ENCODE measurements at regions not wholly inside any gene's neighbourhood (a gene's known extent, or its start where the extent isn't known, plus 50 kb on each side); places are given as distances from the start of the nearest gene placed in this dataset.
"Not testable (repeated sequence)": the region's sequence is repeated elsewhere in the genome, so short reads cannot be mapped to it uniquely, and the experiment has no call there.

DNA sequence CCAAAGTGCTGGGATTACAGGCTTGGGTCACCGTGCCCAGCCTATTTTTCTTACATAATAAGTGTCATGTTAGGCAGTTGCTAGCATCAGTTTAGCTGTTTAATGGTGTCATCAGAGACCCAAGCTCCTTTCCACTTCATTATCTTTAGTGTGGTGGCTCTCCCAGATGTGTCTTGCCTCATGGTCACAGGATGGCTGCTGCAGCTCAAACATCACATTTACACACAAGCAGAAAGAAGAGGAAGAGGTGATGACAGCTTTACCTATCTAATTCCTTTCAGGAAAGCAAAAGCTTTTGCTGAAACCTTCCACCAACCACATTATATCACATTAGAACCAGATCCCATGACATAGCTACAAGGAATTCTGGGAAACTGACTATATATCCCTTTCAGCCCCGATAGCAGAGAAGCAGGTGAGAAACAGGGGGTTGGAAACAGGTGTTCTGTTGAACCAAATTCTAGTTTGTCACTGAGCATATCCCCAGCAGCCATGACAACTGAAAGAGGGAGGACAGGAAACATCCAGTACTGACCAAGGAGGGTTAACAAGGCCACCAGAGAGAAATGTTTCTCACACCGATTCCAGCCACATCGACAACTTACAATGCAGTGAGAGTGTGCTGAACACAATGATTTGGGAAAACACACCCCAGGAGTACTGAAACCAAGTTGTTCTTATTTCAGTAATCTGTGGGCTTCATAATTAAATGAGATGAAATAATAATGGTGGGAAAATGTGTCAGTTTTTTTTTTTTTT is 617.0 kb downstream of the UQCRFS1 start:
- DNase-seq (ENCODE audit: low spot score), result no peak

DNA sequence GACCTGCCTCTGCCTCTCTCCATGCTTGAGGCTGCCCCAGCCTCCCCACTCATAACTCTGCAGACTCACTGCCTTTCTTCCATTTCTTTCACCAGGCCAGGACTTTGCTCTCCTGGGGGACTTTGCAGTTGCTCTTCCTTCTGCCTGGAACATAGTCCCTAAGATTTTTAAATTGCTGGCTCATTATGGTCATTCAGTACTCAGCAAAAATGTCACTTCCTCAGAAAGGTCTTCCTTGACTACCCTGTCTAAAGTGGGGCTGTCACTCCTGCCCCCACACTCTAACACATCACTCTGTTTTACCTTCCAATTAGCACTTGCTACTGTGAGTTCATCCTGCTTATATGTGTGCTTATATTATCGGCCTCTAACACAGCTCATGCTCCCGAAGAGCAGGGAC is 618.2 kb downstream of the UQCRFS1 start:
- DNase-seq (ENCODE audit: low spot score), result no peak

DNA sequence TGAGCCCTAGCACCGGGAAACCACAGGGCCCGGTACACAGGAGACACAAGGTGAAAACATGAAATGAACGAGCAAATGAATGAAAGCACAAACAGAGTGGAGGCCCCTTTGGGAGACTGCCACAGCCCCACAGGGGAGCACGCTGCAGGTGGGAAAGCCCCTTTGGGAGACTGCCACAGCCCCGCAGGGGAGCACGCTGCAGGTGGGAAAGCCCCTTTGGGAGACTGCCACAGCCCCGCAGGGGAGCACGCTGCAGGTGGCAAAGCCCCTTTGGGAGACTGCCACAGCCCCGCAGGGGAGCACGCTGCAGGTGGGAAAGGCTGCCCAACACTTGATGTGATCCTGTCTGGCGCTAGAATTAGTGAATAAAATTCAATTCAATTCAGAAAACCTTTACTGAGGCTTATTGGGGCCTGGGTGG is 623.0 kb downstream of the UQCRFS1 start:
- not testable (repeated sequence) for DNase-seq (ENCODE audit: low spot score)

DNA sequence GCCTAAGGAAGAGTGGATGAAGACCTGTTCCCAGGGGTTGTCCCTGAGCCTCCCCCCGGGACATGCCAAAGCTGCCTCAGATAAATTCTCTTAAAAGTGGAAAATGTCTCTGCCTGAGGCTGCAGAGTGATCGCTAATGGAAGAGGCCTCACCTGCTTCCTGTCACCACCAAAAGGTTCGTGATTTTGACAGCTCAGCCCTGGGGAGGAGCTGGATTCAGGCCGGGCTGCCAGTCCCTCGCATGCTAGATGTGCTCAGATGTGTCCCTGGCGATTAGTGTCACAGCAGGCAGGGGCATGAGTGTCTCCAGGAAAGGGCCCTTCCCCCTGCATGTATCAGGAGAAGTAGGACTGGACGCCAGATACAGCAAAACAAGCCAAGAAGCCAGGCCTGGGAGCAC is 626.5 kb downstream of the UQCRFS1 start:
- DNase-seq (ENCODE audit: low spot score), result no peak

DNA sequence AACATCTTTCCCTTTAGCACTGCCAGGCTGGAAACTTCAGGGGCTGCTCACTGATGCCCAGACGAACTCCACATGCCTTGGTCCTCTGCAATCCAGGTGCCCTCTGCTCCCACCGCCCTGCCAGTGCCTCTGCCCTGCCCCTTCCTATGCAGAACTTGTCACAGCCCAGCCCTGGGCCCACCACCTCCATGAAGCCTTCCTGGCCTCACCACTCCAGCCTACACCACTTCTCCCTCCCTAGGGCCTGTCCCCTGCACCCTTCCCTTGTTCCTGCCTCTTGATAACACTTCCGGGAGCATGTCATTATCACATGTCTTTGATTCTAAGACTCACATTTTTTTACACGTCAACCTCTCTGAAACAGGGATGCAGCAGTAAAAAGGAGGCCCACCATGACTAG is 627.2 kb downstream of the UQCRFS1 start:
- no peak for DNase-seq (ENCODE audit: low spot score)

DNA sequence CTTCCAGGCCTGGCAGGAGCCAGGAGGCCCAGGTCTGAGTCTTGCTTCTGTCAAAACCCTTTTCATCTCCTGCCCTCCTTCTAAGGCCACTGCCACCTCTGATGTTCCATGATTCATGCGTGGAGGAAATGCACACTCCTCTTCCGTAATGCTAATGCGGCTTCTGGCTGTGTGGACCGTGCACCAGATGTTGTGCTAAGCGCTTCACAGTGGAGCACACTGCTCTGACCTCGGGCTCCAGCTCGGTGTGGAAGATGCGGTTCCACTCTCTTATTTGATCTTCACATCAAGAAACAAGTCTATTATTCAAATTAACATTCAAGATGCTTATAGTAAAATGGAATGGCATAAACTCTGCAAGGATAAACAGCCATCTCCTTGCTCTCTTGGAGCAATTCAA is 629.2 kb downstream of the UQCRFS1 start:
- DNase-seq (ENCODE audit: low spot score), result no peak

DNA sequence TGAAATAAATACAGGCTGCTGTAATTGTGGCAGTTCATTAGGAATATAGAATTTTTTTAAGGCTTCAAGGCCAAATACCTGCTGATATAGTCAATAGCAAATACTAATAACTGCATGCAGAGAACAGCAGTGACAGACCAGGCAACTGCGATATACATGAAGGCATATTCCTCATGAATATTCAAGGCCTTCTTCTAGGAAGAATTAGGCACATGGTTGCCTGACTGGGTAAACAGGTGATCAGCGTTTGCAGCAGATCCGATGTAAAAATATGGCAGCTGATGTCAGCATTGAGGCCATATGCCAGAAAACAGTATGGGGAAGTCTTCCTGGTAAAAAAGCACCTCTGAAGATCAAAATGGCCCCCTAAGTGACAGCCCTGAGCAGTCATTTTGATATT is 629.7 kb downstream of the UQCRFS1 start:
- DNase-seq (ENCODE audit: low spot score), result no peak

DNA sequence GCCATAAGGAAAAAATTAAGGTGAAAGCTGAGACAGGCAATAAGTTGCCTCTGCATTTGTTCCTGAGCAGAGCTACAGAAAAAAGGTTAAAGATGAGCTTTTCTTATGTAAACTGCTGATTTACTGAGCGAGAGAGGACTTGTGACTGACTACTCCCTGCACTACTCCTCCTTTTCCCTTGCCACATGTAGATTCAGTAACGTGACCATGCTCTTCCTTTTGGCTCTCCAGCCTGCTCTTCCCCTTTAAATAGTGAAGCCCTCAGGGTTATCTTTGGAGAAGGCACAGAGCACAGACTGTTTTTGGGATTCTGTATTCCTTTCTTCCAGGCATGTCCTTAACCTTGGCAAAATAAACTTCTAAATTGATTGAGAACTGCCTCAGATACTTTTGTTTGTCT is 630.2 kb downstream of the UQCRFS1 start:
- DNase-seq (ENCODE audit: low spot score), result no peak

DNA sequence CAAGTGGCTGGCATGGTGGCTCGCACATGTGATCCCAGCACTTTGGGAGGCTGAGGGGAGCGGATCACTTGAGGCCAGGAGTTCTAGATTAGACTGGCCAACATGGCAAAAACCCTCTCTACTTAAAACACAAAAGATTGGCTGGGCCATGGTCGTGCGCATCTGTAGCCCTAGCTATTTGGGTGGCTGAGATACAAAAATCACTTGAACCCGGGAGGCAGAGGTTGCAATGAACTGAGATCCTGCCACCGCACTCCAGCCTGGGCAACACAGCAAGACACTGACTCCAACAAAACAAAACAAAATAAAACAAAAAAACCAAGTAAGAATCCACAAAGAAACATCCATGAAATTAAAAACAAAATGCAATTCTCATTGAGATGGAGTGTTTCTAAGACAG is 630.6 kb downstream of the UQCRFS1 start:
- DNase-seq (ENCODE audit: low spot score), result no peak

DNA sequence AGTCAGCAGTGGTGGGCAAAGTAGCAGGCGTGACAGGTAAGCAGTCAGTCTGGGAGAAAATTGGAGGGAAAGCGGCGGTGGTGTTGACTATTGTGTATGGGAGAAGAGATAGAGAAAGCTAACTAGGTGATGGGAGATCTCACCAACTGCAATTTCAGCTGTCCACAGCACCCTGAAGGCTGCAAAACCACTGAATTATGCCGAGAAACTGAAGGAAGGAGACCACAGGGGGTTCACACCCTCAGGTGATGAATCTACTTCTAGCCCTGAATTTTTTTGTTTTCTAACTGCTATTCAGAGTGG is 631.5 kb downstream of the UQCRFS1 start:
- DNase-seq (ENCODE audit: low spot score), result no peak

DNA sequence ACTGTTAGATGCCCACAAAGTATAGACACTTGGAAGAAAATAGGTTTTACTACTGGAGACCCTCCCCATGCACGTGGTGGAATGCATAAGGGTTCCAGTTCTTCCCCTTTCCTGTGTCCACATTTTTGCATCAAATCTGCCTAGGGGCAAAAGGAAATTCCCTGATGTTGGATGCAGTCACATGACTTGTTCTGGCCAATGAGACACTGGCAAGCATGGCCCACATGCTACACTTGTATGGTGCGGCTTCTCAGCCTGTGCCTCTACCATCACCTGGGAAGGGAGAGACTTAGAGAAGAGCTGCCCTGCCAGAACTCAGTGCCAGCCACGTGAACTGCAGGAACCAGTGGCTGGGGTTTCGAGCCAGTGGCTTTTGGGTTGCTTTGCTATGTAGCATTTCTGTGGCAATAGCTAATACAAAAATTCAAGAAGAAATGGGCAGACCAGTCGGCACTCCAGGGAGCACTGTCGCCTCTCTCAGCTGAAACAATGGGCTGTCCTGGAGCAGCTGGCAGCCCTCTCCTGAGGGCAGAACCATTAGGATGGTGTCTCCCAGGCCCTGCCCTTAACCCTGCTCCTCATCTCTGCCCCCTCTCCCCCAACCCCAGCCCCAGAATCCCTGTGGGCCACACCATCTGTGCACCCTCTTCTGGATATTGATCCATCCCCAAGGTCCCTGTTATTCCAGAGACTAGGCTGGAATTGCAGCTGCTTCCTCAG is 634.0 kb downstream of the UQCRFS1 start:
- no peak for DNase-seq (ENCODE audit: low spot score)

DNA sequence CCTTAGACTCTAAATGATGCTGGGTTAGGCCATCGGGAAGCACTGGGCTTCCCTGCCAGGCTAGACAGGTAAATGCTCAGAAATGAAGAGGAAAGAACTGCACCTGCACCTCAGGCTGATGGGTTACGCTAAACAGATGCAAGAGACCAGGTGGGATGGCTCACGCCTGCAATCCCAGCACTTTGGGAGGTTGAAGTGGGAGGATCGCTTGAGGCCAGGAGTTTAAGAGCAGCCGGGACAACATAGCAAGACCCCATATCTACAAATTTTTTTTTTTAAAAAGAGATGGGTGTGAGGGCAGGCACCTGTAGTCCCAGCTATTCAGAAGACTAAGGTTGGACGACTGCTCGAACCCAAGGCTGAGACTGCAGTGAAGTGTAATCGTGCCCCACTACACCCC is 634.7 kb downstream of the UQCRFS1 start:
- no peak for DNase-seq (ENCODE audit: low spot score)

DNA sequence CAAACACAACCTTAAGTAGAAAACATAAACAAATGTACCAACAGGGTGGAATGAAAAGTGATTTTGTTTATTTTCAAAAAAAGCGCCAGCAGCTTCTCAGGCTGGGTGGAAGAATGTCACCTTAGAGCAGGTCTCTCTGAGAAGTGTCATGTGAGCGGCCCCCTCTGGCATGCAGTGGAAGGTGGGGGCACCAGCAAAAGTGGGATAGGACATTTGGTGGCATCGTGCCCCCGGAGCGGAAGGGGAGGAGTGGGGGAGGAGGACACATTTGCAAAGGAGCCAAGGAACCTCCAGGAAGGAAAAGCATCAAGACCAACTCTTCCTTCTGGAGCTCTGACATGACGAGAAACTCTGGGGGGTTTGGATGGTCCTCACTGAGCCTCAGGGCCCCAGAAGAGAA is 635.3 kb downstream of the UQCRFS1 start:
- DNase-seq (ENCODE audit: low spot score), result no peak

DNA sequence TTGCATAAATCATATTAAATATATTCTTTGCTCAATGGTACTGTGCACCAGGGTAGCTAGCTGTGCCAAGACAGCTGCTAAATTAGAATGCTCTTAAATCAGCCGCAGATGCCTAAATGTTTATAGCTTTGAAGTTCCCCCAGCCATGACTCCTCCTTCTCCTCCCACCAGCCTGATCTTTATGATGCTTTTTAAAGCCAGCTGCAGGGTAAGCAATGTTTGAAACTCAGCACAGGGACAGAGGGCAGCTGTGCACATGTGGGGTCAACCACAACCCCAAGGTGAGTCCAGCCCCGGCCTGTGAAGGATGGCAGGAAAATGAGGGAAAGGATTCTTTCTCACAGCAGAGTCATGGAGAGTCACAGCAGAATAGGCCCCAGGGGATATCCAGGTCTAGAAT is 635.7 kb downstream of the UQCRFS1 start:
- DNase-seq (ENCODE audit: low spot score), result no peak

DNA sequence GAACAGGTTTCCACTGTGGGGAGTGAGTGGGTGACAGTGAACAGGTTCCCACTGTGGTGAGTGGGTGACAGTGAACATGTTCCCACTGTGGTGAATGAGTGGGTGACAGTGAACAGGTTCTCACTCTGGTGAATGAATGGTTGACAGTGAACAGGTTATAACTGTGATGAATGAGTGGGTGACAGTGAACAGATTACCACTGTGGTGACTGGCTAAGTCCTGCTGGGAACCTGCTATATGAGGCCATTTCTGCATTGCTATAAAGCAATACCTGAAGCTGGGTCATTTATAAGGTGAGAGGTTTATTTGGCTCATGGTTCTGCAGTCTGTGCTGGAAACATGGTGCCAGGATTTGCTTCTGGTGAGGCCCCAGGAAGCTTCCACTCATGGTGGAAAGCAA is 637.1 kb downstream of the UQCRFS1 start:
- no peak for DNase-seq (ENCODE audit: low spot score)

DNA sequence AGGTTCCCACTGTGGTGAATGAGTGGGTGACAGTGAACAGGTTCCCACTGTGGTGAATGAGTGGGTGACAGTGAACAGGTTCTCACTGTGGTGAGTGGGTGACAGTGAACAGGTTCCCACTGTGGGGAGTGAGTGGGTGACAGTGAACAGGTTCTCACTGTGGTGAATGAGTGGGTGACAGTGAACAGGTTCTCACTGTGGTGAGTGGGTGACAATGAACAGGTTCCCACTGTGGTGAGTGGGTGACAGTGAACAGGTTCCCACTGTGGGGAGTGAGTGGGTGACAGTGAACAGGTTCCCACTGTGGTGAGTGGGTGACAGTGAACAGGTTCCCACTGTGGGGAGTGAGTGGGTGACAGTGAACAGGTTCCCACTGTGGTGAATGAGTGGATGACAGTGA is 637.6 kb downstream of the UQCRFS1 start:
- DNase-seq (ENCODE audit: low spot score), result not testable (repeated sequence)

DNA sequence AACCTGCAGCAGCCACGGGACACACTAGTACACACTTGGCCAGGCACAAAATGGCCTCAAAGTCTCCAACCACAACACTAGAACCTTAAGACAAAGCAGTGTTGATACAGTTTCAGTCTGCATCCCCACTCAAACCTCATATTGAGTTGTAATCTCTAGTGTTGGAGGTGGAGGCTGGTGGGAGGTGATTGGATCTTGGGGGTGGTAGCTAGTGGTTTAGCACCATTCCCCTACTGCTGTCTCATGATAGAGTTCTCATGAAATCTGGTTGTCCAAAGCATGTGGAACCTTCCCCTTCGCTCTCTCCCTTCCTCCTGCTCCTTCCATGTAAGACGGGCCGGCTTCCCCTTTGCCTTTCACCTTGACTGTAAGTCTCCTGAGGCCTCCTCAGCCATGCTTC is 638.7 kb downstream of the UQCRFS1 start:
- no peak for DNase-seq (ENCODE audit: low spot score)

DNA sequence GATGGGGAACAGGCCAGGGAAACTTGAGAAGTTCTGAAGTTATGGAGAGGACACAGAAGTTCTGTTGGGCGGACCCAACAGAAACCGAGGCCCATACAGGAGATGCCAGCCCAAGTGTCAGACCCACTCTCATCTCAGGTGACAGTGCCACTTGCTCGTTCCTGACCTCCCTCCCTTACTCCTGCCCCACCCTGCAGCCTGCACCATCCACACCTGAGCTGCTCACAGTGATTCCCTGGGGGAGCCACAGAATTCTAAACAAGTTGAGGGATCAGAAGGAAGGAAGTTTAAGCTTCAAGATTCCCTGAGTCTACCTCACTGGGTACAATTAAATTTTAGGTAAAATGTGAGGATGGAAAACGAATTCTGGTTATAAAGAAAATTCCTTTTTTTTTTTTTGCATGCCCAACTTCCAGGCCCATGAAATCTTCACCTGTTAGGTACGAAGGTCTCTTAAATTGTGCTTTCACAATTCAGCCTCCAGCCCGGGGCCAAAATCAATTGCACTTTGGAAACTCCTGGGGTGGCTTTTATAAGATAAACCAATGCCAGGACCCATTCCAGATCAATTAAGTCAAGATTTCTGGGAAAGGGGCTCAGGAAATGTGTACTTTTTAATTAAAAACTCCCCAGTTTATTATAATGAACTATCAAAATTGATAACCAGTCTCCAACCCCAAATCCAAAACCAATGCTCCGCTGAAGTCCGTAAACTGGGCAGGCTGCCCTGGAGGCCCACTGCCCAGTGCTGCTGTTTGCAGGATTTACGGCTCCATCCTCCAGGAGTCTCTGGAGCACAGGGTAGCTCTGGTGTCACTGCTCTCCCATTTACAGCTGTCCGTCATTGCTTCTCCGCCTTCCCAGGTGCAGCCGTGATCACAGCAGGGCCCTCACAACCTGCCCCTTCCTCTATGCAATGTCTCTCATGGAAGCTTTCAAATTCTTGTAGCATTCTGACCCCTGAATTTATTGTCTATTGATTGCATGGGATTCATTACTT is 643.5 kb downstream of the UQCRFS1 start:
- DNase-seq (ENCODE audit: low spot score), result no peak

DNA sequence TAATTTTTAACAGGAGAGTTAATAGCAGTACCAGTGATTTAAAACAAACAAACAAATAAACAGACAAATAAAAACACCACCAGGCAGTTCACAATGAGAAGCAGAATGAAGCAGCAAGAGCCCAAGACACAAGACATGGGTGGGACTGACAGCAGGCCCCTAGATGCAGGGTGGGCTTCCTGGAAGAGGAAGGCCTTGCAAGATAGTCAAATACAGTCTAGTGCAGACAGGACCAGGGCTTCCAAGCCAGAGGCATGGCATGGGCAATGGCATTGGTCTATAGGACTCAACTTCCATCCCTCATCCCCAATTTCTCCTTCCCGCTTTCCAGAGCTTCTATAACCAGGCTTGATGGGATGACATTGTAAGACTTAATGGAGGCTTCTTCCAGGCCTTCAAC is 645.1 kb downstream of the UQCRFS1 start:
- DNase-seq (ENCODE audit: low spot score), result no peak

DNA sequence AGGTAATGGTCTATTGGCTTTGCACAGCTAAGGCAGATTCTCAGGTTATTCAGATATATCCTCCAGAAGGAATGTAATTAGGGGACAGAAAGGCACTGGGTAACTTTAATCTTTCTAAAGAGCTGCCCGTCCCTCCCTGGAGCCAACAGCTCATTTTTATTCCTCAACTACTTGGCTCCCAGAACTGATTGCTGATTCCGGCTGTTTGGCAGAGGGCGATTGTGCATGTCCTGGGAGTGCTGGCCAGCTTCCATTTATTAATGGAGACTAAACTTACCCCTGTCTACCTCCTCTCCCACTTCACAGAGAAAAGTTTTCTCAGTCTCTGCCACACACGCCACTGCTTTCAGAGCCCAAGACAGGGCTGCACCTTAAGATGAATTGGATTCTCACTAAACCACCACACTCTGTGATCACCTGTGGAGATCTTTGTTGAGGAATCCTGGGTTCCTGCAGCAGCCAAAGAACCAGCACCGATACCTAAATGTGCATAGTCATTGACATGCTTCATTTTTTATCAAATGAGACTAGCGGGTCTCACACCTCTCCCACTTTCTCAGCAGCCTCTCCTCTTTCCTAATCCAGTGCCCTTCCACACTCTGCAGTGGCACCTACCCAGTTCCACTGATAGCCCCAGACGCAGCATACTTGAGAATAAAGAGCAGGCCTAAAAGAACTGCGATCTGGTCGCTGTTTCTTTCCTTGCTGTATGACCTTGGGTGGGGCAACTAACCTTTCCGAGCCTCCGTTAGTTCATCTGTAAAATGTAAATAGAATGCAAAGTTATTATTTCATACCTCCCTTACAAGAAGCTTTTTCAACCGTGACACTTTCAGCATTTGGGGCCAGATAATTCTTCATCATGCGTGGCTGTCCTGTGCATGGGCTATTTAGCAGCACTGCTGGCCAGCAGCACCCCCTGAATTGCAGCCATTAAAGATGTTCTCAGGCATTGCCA is 648.7 kb downstream of the UQCRFS1 start:
- no peak for DNase-seq (ENCODE audit: low spot score)

DNA sequence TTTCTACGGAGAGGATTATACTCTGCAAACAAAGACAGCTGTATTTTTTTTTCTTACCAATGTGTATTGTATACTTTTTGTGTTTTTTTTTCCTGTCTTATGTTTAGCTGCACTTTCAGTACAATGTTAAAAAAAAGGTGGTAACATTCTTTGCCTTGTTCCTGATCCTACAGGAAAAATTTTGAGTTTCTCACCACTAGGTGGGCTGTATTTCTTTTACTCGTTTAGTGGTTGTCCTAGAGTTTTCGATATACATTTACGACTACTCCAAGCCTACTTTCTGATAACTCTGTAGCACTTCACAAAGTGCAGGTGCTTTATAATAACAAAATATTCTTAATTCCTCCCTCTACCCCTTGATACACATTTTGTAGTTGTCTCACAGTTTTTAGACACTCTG is 652.2 kb downstream of the UQCRFS1 start:
- DNase-seq (ENCODE audit: low spot score), result no peak

DNA sequence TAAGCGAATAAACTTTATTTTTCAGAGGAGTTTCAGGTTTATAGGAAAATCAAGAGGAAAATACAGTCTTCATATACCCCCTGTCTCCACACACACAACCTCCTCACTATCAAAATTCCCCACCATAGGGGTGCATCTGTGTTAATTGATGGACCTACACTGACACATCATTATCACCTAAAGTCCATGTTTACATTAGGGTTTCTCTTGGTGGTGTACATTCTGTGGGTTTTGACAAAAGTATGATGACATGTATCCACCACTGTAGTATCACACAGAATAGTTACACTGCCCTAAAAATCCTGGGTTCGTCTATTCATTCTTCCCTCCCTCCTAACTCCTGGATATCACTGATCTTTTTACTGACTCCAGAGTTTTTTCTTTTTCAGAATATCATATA is 654.2 kb downstream of the UQCRFS1 start:
- DNase-seq (ENCODE audit: low spot score), result no peak

All from kidney tubule cell (primary cell).